ENCODE measurements at regions not wholly inside any gene's neighbourhood (a gene's known extent, or its start where the extent isn't known, plus 50 kb on each side); places are given as distances from the start of the nearest gene placed in this dataset.

GRCh38 chr14:71525663-71526221, 406.5 kb upstream of the RGS6 start:
- Mint-ChIP-seq H3K27ac (no peak overlapping the region), H3K36me3 (peaks cover 3% of the 10 kb centered on the region), H3K27me3 (no peaks in the 10 kb centered on the region), H3K4me3 (no peak overlapping the region), H3K9me3 (no peaks in the 10 kb centered on the region), H3K4me1 (ENCODE audit: unreplicated experiment) (peaks cover 13% of the 10 kb centered on the region)
- no peak for TF ChIP-seq CTCF (conservative IDR thresholded peaks at IDR 0.05)
- no peak for DNase-seq (ENCODE audit: extremely low spot score, unreplicated experiment)

GRCh38 chr14:71526388-71526787, 405.8 kb upstream of the RGS6 start:
- TF ChIP-seq CTCF (conservative IDR thresholded peaks at IDR 0.05): no peak
- peaks cover 13% of the 10 kb centered on the region for H3K4me1 Mint-ChIP-seq (ENCODE audit: unreplicated experiment)
- DNase-seq (ENCODE audit: extremely low spot score, unreplicated experiment): no peak
- H3K36me3 Mint-ChIP-seq: peaks cover 4% of the 10 kb centered on the region
- H3K4me3 Mint-ChIP-seq: no peak overlapping the region
- no peaks in the 10 kb centered on the region for H3K9me3 Mint-ChIP-seq
- no peaks in the 10 kb centered on the region for H3K27me3 Mint-ChIP-seq
- no peak overlapping the region for H3K27ac Mint-ChIP-seq

GRCh38 chr14:71527838-71528237, 404.4 kb upstream of the RGS6 start:
- no peak for DNase-seq (ENCODE audit: extremely low spot score, unreplicated experiment)

DNA sequence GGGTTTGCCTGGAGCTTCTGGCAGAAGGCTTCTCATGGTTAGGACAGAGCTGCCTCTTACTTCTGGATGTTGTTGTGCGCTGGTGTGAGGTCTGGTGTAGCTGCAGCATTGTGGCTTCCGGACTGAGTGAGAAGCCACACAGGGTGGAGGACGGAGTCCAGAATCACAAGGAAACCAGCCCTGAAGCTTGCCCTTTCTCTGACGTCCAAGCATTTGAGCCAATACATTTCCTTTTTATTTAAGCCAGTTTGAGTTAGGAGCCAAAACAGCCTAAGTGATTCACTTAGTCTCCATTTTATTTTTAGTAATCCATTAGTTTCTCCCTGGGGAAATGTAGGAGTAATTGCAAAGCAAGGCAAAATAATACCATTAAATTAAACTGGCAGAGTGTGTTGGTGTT, 402.4 kb upstream of the RGS6 start:
- Mint-ChIP-seq H3K27me3 (no peaks in the 10 kb centered on the region), H3K9me3 (no peaks in the 10 kb centered on the region), H3K4me3 (no peak overlapping the region), H3K27ac (no peak overlapping the region), H3K4me1 (ENCODE audit: unreplicated experiment) (peaks cover 9% of the 10 kb centered on the region), H3K36me3 (peaks cover 4% of the 10 kb centered on the region)
- DNase-seq (ENCODE audit: extremely low spot score, unreplicated experiment): no peak
- no peak for TF ChIP-seq CTCF (conservative IDR thresholded peaks at IDR 0.05)

More at GRCh38 chr14:71527838-71528237, 404.4 kb upstream of the RGS6 start:
- H3K36me3 Mint-ChIP-seq: peaks cover 4% of the 10 kb centered on the region
- H3K27me3 Mint-ChIP-seq: no peaks in the 10 kb centered on the region
- H3K4me1 Mint-ChIP-seq (ENCODE audit: unreplicated experiment): peaks cover 21% of the 10 kb centered on the region
- H3K27ac Mint-ChIP-seq: no peak overlapping the region
- no peak for TF ChIP-seq CTCF (conservative IDR thresholded peaks at IDR 0.05)
- H3K4me3 Mint-ChIP-seq: no peak overlapping the region
- no peaks in the 10 kb centered on the region for H3K9me3 Mint-ChIP-seq

DNA sequence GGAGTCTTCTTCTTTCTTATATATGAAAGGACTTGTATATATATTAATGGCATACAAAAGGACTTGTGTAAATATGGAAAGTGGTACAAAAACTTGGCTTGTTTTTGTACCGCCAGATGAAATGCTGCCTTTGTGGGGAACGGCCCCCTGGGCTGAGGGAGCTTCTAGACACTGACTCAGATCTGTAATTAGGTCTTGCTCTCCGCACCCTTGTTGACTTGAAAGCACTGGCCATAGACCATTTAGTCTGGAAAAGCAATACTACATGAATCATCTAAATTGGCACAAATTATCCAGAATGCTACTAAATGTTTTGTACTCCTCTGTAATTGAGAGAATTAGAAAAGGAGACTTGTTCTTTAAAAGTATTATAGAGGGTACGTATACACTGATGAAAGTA, 399.9 kb upstream of the RGS6 start:
- H3K27ac Mint-ChIP-seq: no peak overlapping the region
- H3K4me3 Mint-ChIP-seq: no peak overlapping the region
- H3K36me3 Mint-ChIP-seq: peaks cover 4% of the 10 kb centered on the region
- TF ChIP-seq CTCF (conservative IDR thresholded peaks at IDR 0.05): no peak
- DNase-seq (ENCODE audit: extremely low spot score, unreplicated experiment): no peak
- peaks cover 9% of the 10 kb centered on the region for H3K4me1 Mint-ChIP-seq (ENCODE audit: unreplicated experiment)
- no peaks in the 10 kb centered on the region for H3K9me3 Mint-ChIP-seq
- no peaks in the 10 kb centered on the region for H3K27me3 Mint-ChIP-seq

- no peaks in the 10 kb centered on the region for H3K27me3 Mint-ChIP-seq
- H3K4me1 Mint-ChIP-seq (ENCODE audit: unreplicated experiment): peaks cover 9% of the 10 kb centered on the region
- no peaks in the 10 kb centered on the region for H3K9me3 Mint-ChIP-seq
- peaks cover 4% of the 10 kb centered on the region for H3K36me3 Mint-ChIP-seq
- H3K27ac Mint-ChIP-seq: no peak overlapping the region
- H3K4me3 Mint-ChIP-seq: no peak overlapping the region
- no peak for DNase-seq (ENCODE audit: extremely low spot score, unreplicated experiment)
- no peak for TF ChIP-seq CTCF (conservative IDR thresholded peaks at IDR 0.05)
Measured at GRCh38 chr14:71532790-71533189, 399.4 kb upstream of the RGS6 start.

Measured in type B pancreatic cell (in vitro differentiated cells).